ENCODE measurements at regions not wholly inside any gene's neighbourhood (a gene's known extent, or its start where the extent isn't known, plus 50 kb on each side); places are given as distances from the start of the nearest gene placed in this dataset.

DNA sequence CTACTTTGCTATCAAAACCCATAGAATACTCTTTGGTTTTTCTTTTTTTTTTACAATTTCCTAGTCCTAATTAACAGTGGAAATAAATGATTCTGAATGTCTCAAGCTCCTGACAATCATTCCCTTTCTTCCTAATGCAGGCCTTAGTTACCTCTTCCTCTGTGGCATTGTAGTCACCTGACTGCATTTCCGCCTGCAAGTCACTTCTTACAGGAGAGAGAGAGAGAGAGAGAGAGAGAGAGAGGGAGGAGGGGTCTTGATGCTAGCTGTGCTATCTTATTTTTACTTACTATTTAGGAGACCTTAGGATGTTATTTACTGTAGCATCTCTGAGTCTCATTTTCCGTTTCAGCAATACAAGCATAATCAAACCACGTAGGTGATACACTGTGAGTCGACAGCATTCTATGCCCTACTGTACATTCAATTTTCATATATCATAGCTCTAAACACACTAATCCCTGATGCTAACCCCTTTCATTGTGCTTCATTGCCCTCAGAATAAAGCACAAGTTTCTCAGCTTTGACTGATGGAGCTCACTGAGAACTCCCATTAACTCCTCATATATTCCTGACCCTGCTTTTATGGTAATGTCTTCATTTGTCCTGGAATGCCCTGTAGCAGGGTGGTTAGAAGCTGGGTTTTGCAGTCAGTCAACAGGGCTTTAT, 1237.3 kb downstream of the XPNPEP1 start:
- Mint-ChIP-seq H3K4me3 (no peak overlapping the region), H3K36me3 (ENCODE audit: low read depth) (no peaks in the 10 kb centered on the region), H3K27ac (no peak overlapping the region), H3K27me3 (ENCODE audit: low read depth) (no peaks in the 10 kb centered on the region), H3K9me3 (ENCODE audit: insufficient read depth) (peaks cover 7% of the 10 kb centered on the region), H3K4me1 (ENCODE audit: low read depth) (no peaks in the 10 kb centered on the region)
- CTCF ChIA-PET: no interaction called here
- DNase-seq (no peak), ATAC-seq (no peak)
- POLR2A ChIA-PET: no interaction called here

DNA sequence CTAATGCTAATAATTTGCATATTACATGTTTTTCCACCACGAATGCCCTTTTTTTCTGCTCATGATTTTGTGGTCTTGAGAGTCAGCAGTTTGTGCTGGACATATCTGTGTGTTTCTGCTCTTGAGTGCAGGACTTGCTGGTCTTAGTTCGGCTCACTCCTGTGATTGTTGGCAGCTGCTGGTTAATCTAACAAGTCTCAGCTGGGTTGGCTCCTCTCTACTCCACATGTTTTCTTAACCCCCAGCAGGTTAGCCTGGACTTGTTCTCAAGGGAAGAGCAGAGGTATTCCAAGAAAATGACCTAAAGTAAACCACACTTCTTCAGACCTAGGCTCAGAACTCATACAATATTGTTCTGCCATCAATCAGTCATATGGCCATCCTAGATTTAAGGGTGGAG, 1238.9 kb downstream of the XPNPEP1 start:
- Mint-ChIP-seq H3K27me3 (ENCODE audit: low read depth) (no peaks in the 10 kb centered on the region), H3K4me3 (no peak overlapping the region), H3K9me3 (ENCODE audit: insufficient read depth) (peaks cover 7% of the 10 kb centered on the region), H3K36me3 (ENCODE audit: low read depth) (no peaks in the 10 kb centered on the region), H3K4me1 (ENCODE audit: low read depth) (no peaks in the 10 kb centered on the region), H3K27ac (no peak overlapping the region)
- POLR2A ChIA-PET: no interaction called here
- ATAC-seq (no peak), DNase-seq (no peak)
- CTCF ChIA-PET: no interaction called here

DNA sequence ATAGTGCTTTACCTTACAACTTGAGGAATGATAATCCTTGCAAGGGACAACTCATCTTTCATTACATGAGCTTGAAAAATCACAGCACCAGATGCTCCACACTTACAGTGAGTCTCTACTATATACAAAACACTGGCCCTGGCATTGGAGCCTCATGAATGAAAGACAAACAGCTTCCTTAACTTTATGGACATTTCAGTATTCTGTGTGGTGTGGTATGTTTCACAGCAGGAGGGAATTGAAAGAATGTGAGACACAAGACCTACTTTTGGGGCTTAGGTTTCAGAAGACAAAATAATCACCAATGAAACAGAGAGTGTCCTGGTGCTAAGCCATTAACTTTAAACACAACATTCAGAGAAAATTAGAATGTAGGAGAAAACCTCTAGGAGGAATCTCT, 1249.6 kb downstream of the XPNPEP1 start:
- ATAC-seq (no peak), DNase-seq (no peak)
- no peak overlapping the region for H3K27ac Mint-ChIP-seq
- ChIA-PET POLR2A (no interaction called here), CTCF (no interaction called here)
- peaks cover 2% of the 10 kb centered on the region for H3K9me3 Mint-ChIP-seq (ENCODE audit: insufficient read depth)
- H3K36me3 Mint-ChIP-seq (ENCODE audit: low read depth): no peaks in the 10 kb centered on the region
- H3K27me3 Mint-ChIP-seq (ENCODE audit: low read depth): no peaks in the 10 kb centered on the region
- no peak overlapping the region for H3K4me3 Mint-ChIP-seq
- H3K4me1 Mint-ChIP-seq (ENCODE audit: low read depth): no peaks in the 10 kb centered on the region

DNA sequence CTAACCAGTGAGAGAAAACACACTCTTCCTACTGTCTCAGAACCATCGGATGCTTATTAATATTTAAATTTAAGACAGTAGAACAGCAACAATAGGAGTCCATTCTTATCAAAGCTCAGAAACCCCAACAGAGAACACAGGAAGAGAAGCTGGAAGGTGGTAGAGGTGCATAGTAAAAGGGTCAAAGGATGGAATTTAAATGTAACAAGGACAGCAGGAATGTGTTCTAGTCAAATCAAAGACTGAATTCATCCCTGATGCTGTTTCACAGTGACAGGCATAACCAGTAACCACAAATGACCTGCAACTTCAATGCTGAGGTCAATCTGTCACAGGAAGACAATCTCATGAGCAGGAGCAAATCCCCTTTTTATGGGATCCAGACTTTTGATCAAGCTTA, 1259.7 kb downstream of the XPNPEP1 start:
- Mint-ChIP-seq H3K27ac (no peak overlapping the region), H3K27me3 (ENCODE audit: low read depth) (no peaks in the 10 kb centered on the region), H3K36me3 (ENCODE audit: low read depth) (no peaks in the 10 kb centered on the region), H3K9me3 (ENCODE audit: insufficient read depth) (peaks cover 3% of the 10 kb centered on the region), H3K4me1 (ENCODE audit: low read depth) (no peaks in the 10 kb centered on the region), H3K4me3 (no peak overlapping the region)
- CTCF ChIA-PET: no interaction called here
- DNase-seq (no peak), ATAC-seq (no peak)
- POLR2A ChIA-PET: no interaction called here

DNA sequence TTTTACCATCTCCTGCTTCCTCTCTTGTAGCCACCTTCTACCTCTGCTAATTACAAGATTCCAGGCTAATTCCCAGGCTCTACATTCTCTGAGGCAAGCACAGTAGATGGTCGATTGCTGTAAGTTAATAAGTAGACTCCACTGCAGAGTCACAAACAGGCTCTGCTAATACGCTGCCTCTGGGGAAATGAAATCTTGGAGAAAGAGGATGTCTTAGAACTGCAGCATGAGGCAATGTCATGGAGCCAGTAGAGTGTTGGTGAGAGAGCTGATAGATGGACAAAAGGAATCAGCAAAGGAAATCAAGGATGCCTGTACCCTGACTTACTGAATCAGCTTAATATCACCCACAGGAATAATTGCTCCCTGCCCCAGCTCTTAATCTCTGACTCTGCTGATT, 1260.3 kb downstream of the XPNPEP1 start:
- Mint-ChIP-seq H3K9me3 (ENCODE audit: insufficient read depth) (peaks cover 3% of the 10 kb centered on the region), H3K27ac (no peak overlapping the region), H3K27me3 (ENCODE audit: low read depth) (no peaks in the 10 kb centered on the region), H3K4me1 (ENCODE audit: low read depth) (no peaks in the 10 kb centered on the region), H3K4me3 (no peak overlapping the region), H3K36me3 (ENCODE audit: low read depth) (no peaks in the 10 kb centered on the region)
- no peak for DNase-seq
- ChIA-PET CTCF (no interaction called here), POLR2A (no interaction called here)
- no peak for ATAC-seq

DNA sequence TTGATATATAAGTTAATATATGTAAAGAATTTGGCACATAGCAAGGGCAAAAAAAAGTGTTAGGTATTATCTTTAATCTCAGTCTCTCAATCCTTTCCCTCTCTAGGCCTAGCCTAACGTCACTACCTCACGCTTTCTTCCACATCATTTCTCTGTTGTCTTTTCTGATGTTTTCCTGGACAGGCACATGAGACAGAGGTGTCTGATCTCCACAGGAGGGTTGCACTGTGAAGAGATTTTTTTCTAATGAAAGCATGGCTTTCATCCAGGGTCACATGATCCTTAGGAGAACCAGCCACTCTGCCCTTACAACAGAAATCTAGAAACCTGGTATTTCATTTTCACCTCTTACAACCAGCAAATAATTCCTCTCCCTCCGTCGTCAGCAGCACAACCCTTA, 1268.3 kb downstream of the XPNPEP1 start:
- ChIA-PET CTCF (no interaction called here), POLR2A (no interaction called here)
- Mint-ChIP-seq H3K4me3 (no peak overlapping the region), H3K27me3 (ENCODE audit: low read depth) (no peaks in the 10 kb centered on the region), H3K4me1 (ENCODE audit: low read depth) (no peaks in the 10 kb centered on the region), H3K27ac (no peak overlapping the region), H3K36me3 (ENCODE audit: low read depth) (no peaks in the 10 kb centered on the region), H3K9me3 (ENCODE audit: insufficient read depth) (peaks cover 6% of the 10 kb centered on the region)
- ATAC-seq: no peak
- no peak for DNase-seq

DNA sequence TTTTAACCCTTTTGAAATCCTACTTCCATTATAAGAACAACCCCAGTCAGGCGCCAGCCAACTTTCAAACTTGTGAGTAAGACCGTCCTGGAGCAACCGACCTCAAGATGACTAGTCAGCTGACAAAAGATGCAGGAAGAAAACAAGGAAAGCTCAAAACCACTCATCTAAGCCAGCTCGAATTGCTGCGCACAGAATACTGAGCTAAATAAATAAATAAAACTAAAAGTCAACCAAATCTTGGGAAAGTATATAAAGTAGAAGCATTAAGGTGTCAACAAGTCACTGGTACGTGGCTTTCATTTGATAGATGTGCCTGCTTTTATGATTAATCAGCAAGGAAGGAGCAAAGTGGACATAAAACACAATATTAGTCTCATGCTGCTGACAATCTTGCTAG, 1269.8 kb downstream of the XPNPEP1 start:
- ATAC-seq (no peak), DNase-seq (no peak)
- Mint-ChIP-seq H3K27ac (no peak overlapping the region), H3K4me3 (no peak overlapping the region), H3K27me3 (ENCODE audit: low read depth) (no peaks in the 10 kb centered on the region), H3K9me3 (ENCODE audit: insufficient read depth) (peaks cover 3% of the 10 kb centered on the region), H3K4me1 (ENCODE audit: low read depth) (no peaks in the 10 kb centered on the region), H3K36me3 (ENCODE audit: low read depth) (no peaks in the 10 kb centered on the region)
- POLR2A ChIA-PET: no interaction called here
- CTCF ChIA-PET: no interaction called here

DNA sequence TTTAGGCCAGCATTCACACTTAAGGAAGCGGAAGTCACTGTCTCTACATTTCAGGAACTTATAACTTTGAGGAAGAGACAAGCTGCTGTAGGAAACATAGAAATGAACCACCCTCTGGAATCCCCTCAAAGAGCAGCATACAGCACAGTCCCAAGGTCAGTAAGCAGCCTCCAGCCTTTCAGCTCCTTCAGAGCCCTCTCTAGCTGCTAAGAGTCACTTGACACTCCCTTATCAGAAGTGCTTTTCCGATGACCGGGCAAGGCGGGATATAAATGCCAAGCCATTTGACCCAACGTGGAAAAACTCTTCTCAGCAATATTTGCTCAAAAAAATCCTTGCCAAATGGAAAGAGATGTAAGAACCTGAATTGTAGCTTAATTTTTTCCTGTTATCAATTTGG, 1284.3 kb downstream of the XPNPEP1 start:
- CTCF ChIA-PET: no interaction called here
- POLR2A ChIA-PET: no interaction called here
- peaks cover 10% of the 10 kb centered on the region for H3K9me3 Mint-ChIP-seq (ENCODE audit: insufficient read depth)
- DNase-seq (no peak), ATAC-seq (no peak)
- H3K4me1 Mint-ChIP-seq (ENCODE audit: low read depth): no peaks in the 10 kb centered on the region
- no peaks in the 10 kb centered on the region for H3K36me3 Mint-ChIP-seq (ENCODE audit: low read depth)
- H3K27ac Mint-ChIP-seq: no peak overlapping the region
- H3K4me3 Mint-ChIP-seq: no peak overlapping the region
- no peaks in the 10 kb centered on the region for H3K27me3 Mint-ChIP-seq (ENCODE audit: low read depth)

DNA sequence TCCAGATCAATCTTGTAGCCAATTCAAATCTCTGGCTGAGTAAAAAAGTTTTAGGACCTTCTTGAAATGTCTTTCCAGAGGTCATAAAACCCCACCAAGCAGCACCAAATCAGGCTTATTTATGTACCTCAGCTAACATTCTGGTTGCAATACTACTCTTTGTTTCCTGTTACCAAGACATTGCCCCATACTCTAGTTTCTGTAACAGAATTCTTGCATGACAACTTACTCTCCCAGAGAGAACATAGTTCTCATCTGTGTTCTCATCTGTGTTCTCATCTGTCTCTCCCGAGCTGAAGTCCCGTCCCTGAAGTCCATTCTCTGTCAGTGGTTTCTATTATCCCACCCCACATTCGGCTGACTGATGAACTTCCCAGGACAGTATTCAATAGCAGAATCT, 1285.1 kb downstream of the XPNPEP1 start:
- Mint-ChIP-seq H3K36me3 (ENCODE audit: low read depth) (no peaks in the 10 kb centered on the region), H3K27me3 (ENCODE audit: low read depth) (no peaks in the 10 kb centered on the region), H3K27ac (no peak overlapping the region), H3K9me3 (ENCODE audit: insufficient read depth) (peaks cover 12% of the 10 kb centered on the region), H3K4me1 (ENCODE audit: low read depth) (no peaks in the 10 kb centered on the region), H3K4me3 (no peak overlapping the region)
- ATAC-seq (no peak), DNase-seq (no peak)
- ChIA-PET POLR2A (no interaction called here), CTCF (no interaction called here)

DNA sequence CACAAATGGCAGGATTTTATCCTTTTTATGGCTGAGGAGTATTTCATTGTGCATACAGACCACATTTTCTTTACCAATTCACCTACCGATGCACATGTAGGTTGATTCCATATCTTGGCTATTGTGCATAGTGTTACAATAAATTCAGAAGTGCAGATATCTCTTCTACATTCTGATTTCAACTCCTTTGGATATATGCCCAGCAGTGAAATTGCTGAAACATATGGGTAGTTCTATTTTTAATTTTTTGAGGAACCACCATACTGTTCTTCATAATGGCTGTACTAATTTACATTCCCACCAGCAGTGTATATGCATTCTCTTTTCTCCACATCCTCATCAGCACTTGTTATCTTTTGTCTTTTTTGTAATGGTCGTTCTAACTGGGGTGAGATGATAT, 1290.3 kb downstream of the XPNPEP1 start:
- no peaks in the 10 kb centered on the region for H3K36me3 Mint-ChIP-seq (ENCODE audit: low read depth)
- no peak overlapping the region for H3K4me3 Mint-ChIP-seq
- ChIA-PET CTCF (no interaction called here), POLR2A (no interaction called here)
- ATAC-seq: no peak
- no peak for DNase-seq
- no peaks in the 10 kb centered on the region for H3K4me1 Mint-ChIP-seq (ENCODE audit: low read depth)
- H3K27ac Mint-ChIP-seq: no peak overlapping the region
- H3K9me3 Mint-ChIP-seq (ENCODE audit: insufficient read depth): peaks cover 8% of the 10 kb centered on the region
- H3K27me3 Mint-ChIP-seq (ENCODE audit: low read depth): no peaks in the 10 kb centered on the region

DNA sequence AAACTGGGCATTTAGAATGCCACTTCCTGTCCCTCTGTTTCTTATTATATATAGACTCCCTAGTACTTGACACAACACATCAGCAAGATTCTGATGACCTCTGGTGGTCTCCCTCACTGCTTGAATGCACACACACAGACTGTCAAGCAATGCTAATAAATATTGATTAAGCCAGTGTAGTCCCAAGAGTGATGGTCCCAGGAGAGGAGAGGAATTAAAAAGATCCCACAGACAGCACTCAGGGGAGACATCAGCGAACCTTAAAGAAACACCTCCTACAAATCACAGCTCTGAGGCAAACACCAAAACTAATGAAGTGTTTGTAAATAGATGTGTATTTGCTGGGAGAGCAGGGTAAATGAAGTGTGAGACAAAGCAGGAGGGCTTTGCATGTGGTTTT, 1291.2 kb downstream of the XPNPEP1 start:
- ChIA-PET POLR2A (no interaction called here), CTCF (no interaction called here)
- Mint-ChIP-seq H3K4me1 (ENCODE audit: low read depth) (no peaks in the 10 kb centered on the region), H3K27me3 (ENCODE audit: low read depth) (no peaks in the 10 kb centered on the region), H3K27ac (no peak overlapping the region), H3K4me3 (no peak overlapping the region), H3K36me3 (ENCODE audit: low read depth) (no peaks in the 10 kb centered on the region), H3K9me3 (ENCODE audit: insufficient read depth) (peaks cover 8% of the 10 kb centered on the region)
- no peak for DNase-seq
- no peak for ATAC-seq

DNA sequence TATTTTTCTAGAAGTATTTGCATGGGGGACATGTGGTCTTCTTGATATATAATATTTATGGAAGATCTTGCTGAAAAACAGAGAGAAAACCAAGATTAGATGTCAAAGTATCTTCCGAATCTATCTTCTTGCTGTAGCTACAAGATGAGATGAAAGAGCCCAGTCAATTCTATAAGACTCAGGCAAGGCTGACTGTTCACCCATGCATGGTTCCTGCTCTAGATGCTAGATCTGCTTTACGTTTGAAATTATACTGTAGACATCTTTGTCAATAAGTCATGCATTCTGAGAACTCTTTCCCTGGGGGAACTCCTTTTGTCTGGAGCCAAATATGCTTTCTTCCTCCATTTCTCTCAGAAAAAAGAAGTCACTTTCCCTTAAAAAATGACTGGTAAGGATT, 1292.0 kb downstream of the XPNPEP1 start:
- no peaks in the 10 kb centered on the region for H3K4me1 Mint-ChIP-seq (ENCODE audit: low read depth)
- H3K27ac Mint-ChIP-seq: no peak overlapping the region
- ChIA-PET POLR2A (no interaction called here), CTCF (no interaction called here)
- H3K9me3 Mint-ChIP-seq (ENCODE audit: insufficient read depth): peaks cover 8% of the 10 kb centered on the region
- DNase-seq (no peak), ATAC-seq (no peak)
- no peaks in the 10 kb centered on the region for H3K27me3 Mint-ChIP-seq (ENCODE audit: low read depth)
- no peak overlapping the region for H3K4me3 Mint-ChIP-seq
- H3K36me3 Mint-ChIP-seq (ENCODE audit: low read depth): no peaks in the 10 kb centered on the region

DNA sequence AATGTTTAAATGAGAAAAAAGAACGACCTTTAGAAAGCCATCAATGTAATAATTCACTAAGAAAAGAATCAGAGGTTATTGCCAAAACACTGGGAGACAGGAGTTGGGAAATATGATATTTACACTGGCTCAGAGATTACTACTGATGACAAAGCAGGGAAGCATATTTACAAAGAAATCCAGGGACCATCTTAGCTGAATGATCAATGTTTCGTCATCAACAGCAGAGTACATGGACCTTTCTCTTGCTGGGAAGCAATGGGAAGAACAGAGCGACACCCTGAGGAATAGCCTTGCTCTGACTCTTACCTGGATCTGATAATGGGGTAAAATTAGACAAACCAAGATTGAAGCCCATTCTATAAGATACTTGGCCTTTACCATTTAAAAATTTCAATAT, 1293.5 kb downstream of the XPNPEP1 start:
- no peaks in the 10 kb centered on the region for H3K36me3 Mint-ChIP-seq (ENCODE audit: low read depth)
- no peak overlapping the region for H3K4me3 Mint-ChIP-seq
- ChIA-PET POLR2A (no interaction called here), CTCF (no interaction called here)
- H3K27ac Mint-ChIP-seq: no peak overlapping the region
- H3K4me1 Mint-ChIP-seq (ENCODE audit: low read depth): no peaks in the 10 kb centered on the region
- no peak for DNase-seq
- peaks cover 6% of the 10 kb centered on the region for H3K9me3 Mint-ChIP-seq (ENCODE audit: insufficient read depth)
- H3K27me3 Mint-ChIP-seq (ENCODE audit: low read depth): no peaks in the 10 kb centered on the region
- no peak for ATAC-seq

All from activated CD8-positive, alpha-beta T cell treated with anti-CD3 and anti-CD28 coated beads, Interleukin-2, amount 10 ng/mL, durations not matched to agents 7 days and 5 days (primary cell).